ENCODE measurements at regions not wholly inside any gene's neighbourhood (a gene's known extent, or its start where the extent isn't known, plus 50 kb on each side); places are given as distances from the start of the nearest gene placed in this dataset.
A peak's percentile ranks its signal among the peaks of the same experiment; 100 is the strongest.

DNA sequence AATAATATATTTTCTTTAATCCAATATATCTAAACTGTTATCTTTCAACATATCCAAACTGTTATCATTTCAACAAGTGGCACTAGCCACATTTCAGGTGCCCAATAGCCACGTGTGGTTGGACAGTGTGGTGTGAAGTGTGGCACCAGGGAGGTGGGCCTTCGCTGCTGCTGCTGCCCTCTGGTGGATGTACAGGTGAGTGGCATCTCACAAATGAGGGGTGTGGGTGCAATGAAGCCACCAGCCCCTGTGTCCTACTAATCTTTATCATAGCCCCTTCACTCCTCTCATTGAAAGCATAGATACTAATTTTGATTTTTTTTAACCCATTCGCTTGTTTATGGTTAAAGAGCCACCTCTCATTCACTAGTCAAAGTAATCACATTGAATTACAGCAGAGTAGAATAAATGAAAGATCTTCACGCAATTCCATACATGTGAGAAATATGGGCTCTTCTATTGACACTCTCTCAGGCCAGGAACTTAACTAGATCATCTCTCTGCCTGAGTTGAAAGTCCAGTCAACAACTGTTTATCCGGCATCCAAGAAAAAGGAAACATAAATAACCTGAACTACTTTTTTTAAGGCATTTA, 499.2 kb downstream of the OMA1 start:
- peak; percentile 37 for DNase-seq

DNA sequence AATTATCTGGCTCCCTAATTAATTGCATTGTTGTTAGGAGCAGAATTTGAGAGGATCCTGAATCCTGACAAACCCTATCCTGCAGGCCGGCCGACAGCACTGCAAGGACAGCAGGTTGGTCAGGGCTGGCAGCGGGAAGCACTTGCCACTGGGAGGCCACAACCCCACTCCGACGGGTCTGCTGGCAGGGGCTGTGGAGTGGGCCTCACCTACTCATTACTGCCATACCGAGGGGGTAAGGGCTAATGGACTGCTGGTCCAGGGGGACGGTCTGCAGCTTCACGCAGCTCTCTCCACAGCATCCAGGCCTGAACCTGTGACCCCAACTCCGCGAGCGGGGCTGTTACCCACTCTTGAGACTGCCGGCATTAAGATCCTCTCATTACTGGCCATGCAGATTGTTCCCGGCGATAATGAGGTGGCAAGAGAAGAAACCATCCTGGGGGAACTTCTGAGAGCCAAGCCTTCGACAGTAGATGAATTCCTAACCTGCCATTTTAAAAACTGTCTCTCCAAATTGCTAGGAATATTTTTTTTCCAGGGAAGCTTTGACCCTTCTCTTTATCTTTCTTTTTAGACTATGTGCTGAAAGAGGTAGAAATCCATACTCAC, 501.3 kb downstream of the OMA1 start:
- DNase-seq, result no peak

DNA sequence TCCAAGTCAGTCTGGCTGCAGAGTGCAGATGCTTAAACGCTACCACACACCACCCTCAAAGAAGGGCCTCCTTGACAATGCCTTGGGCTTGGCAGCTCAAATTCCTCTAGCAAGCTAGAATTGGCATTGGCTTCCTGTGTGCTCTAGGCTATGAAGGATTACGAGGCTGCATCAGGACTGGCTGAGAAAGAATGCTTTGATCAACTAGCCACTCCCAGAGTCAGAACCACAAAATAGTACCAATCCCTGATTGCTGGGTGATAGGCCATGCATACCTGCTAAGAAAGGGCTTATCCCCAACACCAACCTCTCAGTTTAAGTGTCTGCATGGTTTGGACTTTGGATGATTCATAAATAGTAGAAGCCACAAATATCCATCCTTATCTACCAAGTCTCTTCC, 504.9 kb downstream of the OMA1 start:
- no peak for DNase-seq

DNA sequence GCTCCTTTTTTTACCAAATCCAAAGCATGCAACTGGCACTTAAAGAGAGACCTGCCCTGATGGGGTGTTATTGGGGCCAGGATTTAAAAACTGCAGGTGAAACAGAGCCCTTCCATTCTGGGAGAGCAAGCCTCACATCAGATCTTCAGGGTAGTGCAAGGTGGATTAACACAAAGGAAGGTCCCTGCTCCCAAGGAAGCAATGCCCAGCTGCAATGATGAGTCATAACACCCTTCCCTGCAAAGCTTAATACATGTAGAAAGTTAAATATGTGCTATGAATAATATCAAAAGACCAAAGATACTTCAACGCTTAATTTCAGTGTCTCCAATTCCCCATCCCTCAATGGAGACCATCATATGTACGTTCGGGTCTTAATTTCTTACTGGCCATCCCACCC, 508.0 kb downstream of the OMA1 start:
- no peak for DNase-seq

DNA sequence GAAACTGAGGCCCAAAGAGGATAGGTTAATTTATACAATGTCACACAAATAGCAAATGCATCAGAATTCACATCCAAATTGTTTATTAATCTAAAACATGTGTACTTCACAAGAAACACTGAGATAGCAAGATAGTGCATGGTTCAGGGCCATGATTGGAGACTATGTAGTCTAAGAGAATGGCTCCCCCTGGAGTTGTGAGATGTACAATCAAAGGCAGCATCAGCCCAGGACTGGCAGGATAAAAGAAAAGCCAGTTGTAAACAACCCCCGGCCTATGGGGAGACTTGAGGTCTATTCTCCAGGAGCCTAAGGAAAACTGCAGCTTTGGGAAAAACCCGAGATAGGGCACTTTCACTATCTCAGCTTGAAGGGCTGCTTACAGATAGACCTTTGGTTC, 511.0 kb downstream of the OMA1 start:
- DNase-seq, result no peak

DNA sequence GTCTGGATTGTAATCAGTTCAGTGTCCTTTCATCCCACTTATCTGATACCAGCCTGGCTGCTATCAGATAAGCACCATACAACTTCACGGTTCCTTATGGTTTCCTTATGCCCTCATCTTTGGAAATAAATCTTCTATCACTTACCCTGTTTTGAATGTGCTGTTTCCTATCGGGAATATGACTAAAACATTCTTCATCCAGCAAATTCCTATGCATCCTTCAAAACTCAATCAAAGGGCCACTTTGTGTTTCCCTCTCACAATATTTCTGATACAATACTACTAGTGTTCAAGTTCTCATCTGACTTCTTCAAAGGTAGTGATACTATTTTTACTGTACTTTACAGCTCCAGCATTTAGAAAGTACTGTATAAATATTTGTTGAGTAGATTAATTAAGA, 513.2 kb downstream of the OMA1 start:
- DNase-seq, result no peak

DNA sequence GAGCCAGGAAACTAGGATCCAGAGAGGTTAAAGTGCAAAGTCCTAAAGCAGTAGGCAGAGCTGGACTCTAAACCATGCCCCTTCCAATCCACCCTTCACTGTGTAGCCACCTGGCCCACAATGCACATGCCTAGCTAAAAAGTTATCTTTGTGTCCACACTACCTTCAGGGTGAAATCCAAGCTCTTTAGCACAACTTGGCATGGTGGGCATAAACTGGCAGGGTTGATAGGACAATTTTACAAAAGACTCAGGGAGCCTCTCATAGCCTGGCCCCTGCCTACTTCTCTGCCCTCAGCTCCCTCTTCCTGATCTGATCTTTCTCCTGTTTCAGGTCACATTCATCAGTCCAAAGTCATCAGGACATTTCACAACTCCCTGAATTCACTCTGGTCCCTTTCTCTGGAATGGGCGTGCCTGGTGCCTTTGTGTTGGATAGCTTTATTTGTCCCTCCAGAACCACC, 513.9 kb downstream of the OMA1 start:
- no peak for DNase-seq

DNA sequence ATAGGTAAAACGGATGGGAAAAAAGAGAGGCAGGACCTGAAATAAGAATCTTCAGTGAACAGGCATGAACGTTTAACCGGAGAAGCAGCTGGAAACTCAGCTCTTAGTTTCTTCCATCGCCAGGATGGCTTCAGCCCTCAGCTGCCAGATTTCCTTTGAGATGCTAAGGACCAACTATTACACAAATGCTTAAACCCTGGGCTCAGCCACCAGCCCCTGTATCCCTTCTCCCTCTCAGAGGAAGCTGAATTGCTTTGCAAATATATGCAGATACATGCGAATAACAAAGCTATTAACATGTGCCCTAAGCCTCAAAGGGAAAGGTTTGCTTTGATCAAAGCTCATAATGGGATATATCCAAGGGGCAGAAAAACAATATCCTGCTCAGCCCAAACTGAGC, 515.1 kb downstream of the OMA1 start:
- no peak for DNase-seq

DNA sequence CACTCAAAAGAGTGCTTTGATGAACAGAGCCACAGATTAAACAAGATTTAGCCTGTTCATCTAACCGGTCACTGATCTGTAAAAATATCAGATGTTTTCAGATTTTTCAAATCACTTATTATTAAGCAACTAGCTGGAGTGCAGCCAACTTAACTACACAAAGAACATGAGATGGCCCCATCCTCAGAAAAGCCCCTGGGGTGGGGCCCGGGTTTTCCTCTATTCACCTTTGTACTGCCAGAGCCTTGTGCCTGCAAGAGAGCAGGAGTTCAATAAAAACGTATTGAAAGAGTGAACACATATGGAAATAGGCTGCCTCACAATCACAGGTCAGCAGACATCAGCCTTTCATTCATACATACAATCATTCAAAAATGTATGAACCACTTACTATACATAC, 516.1 kb downstream of the OMA1 start:
- no peak for DNase-seq

DNA sequence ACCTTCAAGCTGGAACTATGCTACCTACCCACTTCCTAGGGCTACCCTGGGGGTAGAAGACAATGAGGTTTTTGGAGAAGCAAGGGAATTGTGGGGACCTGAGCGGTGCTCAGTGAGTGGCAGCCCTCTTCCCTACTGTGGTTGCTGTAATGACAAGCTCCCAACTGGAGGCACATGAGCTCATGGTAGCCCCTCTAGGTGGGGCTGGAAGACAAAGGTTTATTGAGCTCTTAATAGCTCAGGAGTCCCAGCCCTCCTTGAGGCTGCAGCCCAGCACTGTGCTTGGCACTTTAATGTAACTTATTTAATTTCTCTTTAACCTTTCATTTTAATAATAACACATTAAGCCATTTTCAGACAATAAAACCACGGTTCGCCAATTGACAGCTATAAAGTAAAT, 528.9 kb downstream of the OMA1 start:
- no peak for DNase-seq

DNA sequence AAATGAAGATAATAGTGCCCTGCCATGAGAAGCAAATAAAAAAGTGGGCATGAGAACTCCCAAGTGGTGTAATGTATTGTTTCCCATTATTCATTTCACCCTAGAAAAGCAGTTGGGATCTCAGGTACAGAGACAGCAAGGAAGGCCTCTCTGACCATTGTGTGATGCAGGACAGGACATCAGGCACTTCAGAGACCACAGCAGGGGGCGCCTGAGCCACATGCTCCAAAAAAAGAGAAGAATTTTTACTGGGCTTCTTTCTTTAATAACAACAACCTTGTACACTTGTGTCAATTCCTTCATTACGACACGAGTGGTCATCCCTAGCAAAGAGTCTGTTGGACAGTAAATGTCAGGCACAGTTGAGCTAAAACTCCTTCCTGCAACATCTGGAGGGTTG, 533.3 kb downstream of the OMA1 start:
- peak; percentile 1 for DNase-seq

DNA sequence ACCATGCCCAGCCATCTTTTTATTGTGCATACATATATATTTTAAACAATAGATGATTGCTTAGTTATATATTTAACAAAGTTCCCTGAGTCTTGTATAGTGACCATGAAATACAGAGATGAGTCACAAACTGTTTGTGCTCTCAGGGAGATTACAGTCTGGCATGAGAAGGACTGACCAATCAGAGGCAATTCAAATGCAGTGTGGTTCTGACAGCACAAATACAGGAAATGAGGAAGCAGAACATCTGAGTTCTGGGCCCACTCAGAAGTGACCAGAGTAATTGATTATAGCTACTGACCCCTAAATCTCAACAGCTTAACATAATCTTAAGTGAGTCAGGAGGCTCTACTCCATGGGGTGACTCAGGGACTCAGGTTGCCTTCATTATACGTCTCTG, 534.5 kb downstream of the OMA1 start:
- DNase-seq, result no peak

DNA sequence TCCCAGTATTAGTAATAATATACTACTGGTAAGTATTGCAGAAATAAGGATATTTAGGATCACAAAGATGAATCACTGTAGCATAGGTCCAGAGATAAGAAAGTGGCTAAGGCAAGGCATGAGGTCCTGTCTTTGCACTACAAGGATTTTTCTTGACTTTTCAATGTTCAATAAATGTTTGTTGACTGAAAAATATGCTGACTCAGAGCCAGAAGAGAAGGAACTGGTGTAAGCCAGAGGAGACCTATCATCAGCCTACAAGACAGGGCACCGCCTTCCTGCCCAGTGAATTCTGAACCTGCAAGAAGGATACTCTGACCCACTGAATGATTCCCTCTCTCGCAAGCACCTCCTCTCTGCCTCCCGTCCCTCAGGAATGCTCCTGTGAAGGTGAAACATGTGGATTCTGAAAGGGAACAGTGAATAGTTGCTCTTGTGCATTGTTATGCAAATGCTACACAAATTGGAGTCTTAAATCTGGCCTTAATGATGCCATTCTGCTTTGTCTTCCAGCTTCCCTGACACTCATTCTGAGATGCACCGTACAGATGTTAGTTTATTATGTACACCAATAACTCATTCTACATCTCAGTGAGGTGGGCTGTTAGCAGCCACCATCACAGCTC, 540.0 kb downstream of the OMA1 start:
- DNase-seq, result no peak

DNA sequence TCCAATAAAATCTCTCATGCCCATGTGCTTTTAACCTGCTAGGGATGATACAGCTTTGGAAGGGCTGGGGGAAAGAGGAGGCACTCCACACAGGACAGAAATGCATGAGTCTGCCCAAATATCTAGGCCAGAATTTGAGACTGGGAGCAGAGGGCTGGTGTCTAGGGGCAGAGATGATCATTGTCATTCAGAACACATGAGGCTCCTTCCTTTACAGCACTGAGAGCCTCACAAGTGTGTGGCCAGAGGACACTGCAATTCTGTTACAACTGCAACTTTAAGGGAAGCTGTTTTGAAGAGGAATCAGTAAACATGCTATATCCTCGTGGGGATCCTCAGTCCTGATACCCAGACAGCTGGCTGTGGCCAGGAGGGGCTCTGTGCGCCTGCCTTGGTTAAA, 541.3 kb downstream of the OMA1 start:
- no peak for DNase-seq

DNA sequence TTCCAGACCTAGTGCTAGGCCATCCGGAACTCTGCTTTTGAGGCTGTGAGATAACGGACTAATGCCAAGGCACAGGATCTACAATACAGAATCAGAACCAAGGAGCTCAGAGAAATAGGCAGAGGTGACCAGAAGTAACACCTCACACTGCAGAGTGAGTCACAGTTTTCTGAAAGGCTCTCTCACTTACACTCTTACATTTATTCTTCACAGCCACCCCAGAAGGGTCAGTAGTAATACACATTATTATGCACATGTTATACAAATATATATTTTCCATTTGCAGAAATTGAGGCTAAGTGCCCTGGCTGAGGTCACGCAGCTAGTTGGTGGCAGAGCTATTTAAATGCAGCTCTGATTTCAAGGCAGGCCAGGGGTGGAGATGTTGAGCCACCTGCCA, 542.5 kb downstream of the OMA1 start:
- no peak for DNase-seq

DNA sequence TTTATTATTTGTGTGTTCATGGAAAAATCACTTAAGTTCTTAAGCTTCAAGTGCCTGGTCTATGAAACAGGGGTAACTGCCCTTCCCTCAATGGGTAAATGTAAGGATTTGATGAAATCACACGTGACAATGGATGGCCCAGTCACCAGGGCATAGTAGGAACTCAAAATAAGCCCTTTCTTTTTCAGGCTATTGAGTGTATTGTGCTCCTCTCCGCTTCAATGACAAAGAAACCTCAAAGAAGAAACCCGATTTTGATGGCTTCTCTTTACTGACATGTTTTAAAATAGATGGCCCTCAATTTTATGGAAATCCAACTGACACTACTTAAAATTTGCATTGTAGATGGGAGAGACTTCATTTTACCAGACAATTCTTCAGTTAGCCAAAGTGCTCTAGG, 543.5 kb downstream of the OMA1 start:
- no peak for DNase-seq

DNA sequence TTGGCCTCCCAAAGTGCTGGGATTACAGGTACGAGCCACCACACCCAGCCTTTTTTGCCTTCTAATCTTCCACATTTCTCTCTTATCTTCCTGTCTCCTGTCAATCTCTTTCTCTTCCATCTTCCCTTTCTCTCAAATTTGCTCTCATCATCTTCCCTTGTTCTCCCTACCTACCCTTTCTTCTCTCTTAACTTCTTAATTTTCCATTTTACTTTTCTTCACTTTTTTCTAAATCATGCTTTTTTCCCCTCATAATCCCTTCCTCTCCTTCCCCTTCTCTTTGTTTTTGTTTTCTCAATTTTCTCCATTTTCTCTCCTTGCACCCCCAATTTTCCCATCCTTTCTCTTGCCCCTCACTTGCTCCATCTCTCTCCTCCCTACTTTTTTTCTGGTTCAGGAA, 545.7 kb downstream of the OMA1 start:
- DNase-seq, result no peak

DNA sequence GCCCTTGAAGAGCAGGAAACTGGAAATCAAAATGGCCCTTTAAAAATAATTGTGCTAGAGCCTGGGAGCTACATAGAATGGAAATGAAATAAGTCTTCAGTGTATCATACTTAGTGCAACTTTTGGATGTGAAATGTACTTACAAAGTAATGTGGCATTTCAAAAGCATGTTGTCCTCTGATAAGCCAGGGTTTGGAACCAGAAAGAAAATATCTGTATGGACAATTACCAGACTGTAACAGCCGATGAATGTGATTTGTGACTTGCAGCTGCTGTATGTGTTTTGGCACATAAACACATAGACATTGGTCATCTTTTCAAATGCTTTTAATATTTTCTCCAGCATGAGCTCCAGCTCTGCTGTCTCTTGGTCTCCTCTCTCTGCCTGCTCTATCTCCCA, 546.4 kb downstream of the OMA1 start:
- DNase-seq, result peak; percentile 4

DNA sequence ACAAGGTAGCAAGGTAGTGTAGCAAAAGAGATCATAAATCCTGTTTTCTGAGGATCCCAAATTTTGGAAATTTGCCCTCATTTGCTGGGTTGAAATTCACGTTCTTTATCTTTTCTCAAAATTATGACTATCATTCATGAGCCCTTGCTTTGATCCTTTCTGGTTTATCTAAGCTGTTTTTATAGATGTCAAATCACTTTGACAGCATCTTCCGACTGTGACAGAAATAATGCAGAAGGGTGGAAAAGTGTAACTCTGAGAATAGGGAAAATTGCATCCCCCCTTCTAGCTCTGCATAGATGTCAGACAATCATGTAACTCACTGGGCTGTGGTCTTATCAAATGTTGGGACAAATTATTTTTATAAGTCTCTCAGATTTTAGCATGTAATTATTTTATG, 550.1 kb downstream of the OMA1 start:
- no peak for DNase-seq

DNA sequence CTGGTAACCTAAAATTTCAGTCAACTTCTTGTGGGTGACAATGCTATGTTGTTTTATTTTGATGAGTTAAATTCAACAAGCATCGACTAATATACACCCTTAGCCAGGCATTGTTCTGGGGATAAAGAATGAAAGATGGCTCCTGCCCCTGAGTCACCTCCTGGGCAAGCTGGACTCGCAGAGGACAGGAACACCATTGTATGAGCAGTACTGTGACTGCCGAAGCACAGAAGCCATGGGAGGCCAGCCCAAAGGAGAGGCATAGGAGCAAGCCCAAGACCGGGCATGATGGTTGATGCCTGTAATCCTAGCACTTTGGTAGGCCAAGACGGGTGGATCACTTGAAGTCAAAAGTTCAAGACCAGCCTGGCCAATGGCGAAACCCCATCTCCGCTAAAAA, 555.2 kb downstream of the OMA1 start:
- DNase-seq, result no peak

DNA sequence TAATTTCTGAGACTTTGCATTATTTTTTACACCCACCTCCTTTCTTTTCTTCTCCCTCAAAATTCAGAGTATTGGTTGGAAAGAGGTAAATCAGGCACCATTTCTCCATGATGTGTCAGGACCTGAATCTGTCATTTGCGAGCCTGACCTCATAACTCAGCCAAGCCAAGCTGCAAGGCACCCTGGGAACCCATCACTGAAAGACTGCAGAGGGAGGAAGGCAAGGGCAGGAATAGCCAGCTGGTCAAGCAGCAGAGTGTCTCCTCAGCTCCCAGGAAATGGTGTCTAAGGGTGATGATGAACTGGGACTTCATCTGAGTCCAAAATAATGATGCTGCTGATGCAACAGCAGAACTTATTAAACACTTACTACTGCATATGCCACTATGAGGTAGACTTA, 556.6 kb downstream of the OMA1 start:
- DNase-seq, result no peak

DNA sequence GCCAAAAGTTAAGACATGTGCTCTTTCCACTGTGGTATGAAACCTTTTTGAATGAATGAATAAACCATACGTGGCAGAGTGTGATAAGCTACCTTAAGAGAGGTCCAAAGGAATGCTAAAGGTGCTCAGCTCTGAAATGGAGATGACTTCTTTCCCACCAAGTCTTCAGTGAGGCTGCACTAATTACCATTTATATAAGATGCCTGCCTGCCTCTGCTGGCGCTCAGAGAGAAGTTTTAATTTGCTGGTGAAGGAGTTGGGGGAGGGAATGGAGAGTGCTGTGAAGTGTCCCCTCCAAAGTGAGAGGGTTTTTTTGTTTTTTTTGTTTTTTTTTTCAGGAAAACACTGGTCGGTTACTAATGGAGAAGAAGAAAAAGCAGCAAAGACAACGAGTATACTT, 559.0 kb downstream of the OMA1 start:
- no peak for DNase-seq

DNA sequence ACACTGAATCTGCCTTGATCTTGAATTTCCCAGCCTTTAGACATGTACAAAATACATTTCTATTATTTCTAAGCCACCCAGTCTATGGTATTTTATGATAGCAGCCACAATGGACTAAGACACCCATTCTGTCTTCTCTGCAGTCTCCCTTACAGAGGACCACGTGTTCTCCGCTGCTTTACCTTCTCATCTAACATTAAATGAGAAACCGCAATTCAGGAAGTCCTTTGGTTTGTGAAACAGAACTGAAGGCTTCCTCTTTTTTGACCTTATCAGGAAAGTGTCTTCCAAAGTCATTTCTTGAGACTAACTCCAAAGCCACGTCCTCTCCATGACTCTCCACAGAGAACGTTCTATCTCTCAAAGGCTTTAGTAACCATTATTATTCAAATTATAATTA, 560.1 kb downstream of the OMA1 start:
- DNase-seq, result peak; percentile 2

DNA sequence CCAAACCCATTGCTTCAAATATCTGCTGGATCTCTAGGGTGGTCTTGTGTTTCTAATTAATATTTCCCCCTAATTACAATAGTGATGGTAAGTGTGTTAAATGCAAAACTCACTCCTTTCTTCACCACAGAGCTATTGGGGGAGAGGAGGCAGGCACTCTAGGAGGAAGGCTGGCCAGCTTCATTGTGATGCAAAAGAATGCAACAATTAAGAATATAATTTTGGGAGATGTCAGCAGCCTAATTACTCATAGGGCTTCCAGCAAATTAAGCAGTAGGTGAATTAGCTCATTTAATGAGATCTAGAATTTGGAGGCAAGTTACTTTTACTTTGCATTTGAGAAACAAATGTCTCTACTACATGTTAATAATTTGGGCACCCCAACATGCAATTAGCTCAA, 560.4 kb upstream of the DAB1 start:
- DNase-seq, result no peak

DNA sequence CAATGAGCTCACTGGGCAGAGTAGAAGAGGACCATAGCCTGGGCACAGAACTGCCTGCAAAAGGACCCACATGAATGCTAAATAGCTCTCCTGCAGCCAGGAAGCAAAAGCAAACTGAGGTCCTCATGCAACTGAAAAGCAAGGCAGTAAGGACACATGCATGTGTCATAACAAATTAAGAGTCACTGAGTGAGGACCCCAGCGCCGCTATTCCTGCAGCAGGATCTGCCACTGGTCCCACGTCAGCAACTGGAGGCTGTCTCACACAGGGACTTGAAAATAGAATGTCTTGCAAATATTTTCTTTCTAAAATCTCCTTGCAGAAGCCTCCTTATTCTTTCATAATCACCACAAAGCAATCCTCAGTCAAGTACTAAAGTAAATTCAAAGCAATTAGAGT, 559.6 kb upstream of the DAB1 start:
- DNase-seq, result no peak

Measured in hematopoietic multipotent progenitor cell treated with erythropoietin and hydrocortisone succinate and interleukin-3 and kit ligand, for 8 days (in vitro differentiated cells).